HT-29 (cell line): ENCODE measurements at regions not wholly inside any gene's neighbourhood (a gene's known extent, or its start where the extent isn't known, plus 50 kb on each side); places are given as distances from the start of the nearest gene placed in this dataset.

ENCODE experiments used
- DNase-seq: peaks from one replicate; pipeline ENCODE4 v3.0.0-alpha.2; 2015; ENCODE audit warnings: low spot score

GRCh38 chr6:138577151-138577915 is 78.0 kb upstream of the NHSL1 start:
- DNase-seq = no peak

- DNase-seq = no peak
These were observed 80.7 kb upstream of the NHSL1 start for GRCh38 chr6:138580040-138580439.

GRCh38 chr6:138580801-138581200 is 81.5 kb upstream of the NHSL1 start:
- DNase-seq = no peak

- no peak for DNase-seq
These were observed 83.3 kb upstream of the NHSL1 start for GRCh38 chr6:138582573-138582972.

- no peak for DNase-seq
These were observed 87.3 kb upstream of the NHSL1 start for GRCh38 chr6:138586638-138587037.

- peak; percentile 81 for DNase-seq
These were observed 89.6 kb upstream of the NHSL1 start for GRCh38 chr6:138588805-138589434.

- DNase-seq = peak; percentile 89
These were observed 91.8 kb upstream of the NHSL1 start for GRCh38 chr6:138590796-138591709.

- no peak for DNase-seq
These were observed 93.4 kb upstream of the NHSL1 start for GRCh38 chr6:138592749-138593123.

- DNase-seq = peak; percentile 79
These were observed 94.0 kb upstream of the NHSL1 start for GRCh38 chr6:138593124-138593877.

GRCh38 chr6:138593909-138594757 is 94.8 kb upstream of the NHSL1 start:
- DNase-seq = no peak

GRCh38 chr6:138594758-138595140 is 95.5 kb upstream of the NHSL1 start:
- DNase-seq = no peak

- no peak for DNase-seq
These were observed 96.8 kb upstream of the NHSL1 start for GRCh38 chr6:138596126-138596525.

- DNase-seq = no peak
These were observed 97.3 kb upstream of the NHSL1 start for GRCh38 chr6:138596591-138596990.

GRCh38 chr6:138597336-138597735 is 98.0 kb upstream of the NHSL1 start:
- no peak for DNase-seq

- DNase-seq = no peak
These were observed 99.4 kb upstream of the NHSL1 start for GRCh38 chr6:138598562-138599173.

GRCh38 chr6:138600261-138600660 is 101.0 kb upstream of the NHSL1 start:
- DNase-seq = no peak

GRCh38 chr6:138600726-138601125 is 101.4 kb upstream of the NHSL1 start:
- DNase-seq = no peak

GRCh38 chr6:138601128-138601527 is 101.8 kb upstream of the NHSL1 start:
- DNase-seq = no peak

GRCh38 chr6:138605958-138606357 is 106.7 kb upstream of the NHSL1 start:
- no peak for DNase-seq
